ENCODE measurements at regions not wholly inside any gene's neighbourhood (a gene's known extent, or its start where the extent isn't known, plus 50 kb on each side); places are given as distances from the start of the nearest gene placed in this dataset.

DNA sequence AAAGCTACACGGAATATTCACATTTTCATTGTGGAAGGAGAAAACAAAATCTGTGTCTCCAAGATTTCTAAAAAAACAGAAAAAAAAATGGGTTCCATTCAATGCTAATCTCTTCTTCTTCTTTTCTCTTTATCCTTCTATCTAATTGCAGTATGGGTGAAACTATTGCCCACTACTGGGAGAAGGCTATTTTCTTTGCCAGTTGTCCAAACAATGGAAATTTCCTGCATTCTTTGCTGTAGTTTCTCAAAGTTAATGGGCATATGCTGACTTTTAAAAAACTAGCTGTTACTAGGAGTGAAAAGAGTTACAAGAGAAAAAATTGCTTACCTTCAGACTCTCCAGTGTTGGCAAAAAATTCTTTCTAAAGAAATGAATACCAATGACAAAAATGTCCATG, 179.3 kb upstream of the ANKRD28 start:
- 50 to 65% methylated on average over 1 of the region's 1 CpG for WGBS, 2 donors (ENCODE audit: low coverage in 1 of 2)
- no peak overlapping the region for H3K4me3 ChIP-seq
- no peak for ATAC-seq
- no peak overlapping the region for H3K27ac ChIP-seq
- H3K4me1 ChIP-seq, result no peaks in the 10 kb centered on the region
- H3K27me3 ChIP-seq, result no peaks in the 10 kb centered on the region
- H3K9me3 ChIP-seq, result no peaks in the 10 kb centered on the region
- TF ChIP-seq, protein P1, sequence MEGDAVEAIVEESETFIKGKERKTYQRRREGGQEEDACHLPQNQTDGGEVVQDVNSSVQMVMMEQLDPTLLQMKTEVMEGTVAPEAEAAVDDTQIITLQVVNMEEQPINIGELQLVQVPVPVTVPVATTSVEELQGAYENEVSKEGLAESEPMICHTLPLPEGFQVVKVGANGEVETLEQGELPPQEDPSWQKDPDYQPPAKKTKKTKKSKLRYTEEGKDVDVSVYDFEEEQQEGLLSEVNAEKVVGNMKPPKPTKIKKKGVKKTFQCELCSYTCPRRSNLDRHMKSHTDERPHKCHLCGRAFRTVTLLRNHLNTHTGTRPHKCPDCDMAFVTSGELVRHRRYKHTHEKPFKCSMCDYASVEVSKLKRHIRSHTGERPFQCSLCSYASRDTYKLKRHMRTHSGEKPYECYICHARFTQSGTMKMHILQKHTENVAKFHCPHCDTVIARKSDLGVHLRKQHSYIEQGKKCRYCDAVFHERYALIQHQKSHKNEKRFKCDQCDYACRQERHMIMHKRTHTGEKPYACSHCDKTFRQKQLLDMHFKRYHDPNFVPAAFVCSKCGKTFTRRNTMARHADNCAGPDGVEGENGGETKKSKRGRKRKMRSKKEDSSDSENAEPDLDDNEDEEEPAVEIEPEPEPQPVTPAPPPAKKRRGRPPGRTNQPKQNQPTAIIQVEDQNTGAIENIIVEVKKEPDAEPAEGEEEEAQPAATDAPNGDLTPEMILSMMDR (IDR thresholded peaks at IDR 0.05), result no peak
- TF ChIP-seq POLR2AphosphoS5 (IDR thresholded peaks at IDR 0.05), result no peak
- no peak for TF ChIP-seq EP300 (IDR thresholded peaks at IDR 0.05)
- TF ChIP-seq POLR2A (IDR thresholded peaks at IDR 0.05), result no peak
- no peaks in the 10 kb centered on the region for H3K36me3 ChIP-seq

DNA sequence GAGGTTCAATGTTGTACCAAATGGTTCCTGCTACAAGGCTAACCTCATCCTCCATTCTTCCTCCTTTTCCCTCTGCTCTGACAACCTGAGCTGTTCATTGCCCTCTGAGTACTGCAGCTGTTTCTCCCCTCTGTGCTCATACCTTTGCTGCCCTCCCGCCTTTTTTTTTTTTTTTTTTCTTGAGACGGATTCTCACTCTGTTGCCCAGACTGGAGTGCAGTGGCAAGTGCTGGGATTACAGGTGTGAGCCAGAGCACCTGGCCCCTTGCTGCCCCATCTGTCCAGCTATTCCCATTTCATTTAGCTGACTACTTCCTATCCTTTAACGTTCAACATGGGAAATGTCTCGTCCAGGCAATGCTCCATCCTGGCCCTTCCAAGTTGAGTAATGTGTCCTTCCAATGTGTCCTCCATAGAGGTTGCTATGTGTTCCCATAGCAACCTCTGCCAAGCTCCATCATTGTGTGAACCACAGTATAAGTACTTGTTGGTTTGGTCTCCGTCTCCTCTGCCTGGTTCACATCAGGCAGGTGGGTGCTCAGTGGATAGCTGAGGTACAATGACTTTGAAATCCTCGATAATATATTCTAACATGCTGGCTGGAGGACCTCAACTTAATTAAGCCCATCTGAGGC, 179.9 kb upstream of the ANKRD28 start:
- no peaks in the 10 kb centered on the region for H3K9me3 ChIP-seq
- no peak overlapping the region for H3K4me3 ChIP-seq
- H3K27ac ChIP-seq, result no peak overlapping the region
- 73 to 93% methylated on average over 3 to 6 of the region's 6 CpGs for WGBS, 2 donors (ENCODE audit: low coverage in 1 of 2)
- ATAC-seq, result no peak
- H3K36me3 ChIP-seq, result no peaks in the 10 kb centered on the region
- TF ChIP-seq, protein P1 (IDR thresholded peaks at IDR 0.05), result no peak
- TF ChIP-seq POLR2A (IDR thresholded peaks at IDR 0.05) (no peak), EP300 (IDR thresholded peaks at IDR 0.05) (no peak), POLR2AphosphoS5 (IDR thresholded peaks at IDR 0.05) (no peak)
- H3K27me3 ChIP-seq, result no peaks in the 10 kb centered on the region
- H3K4me1 ChIP-seq, result peaks cover 0 to 4% (median 0%) of the 10 kb centered on the region in 3 donors

DNA sequence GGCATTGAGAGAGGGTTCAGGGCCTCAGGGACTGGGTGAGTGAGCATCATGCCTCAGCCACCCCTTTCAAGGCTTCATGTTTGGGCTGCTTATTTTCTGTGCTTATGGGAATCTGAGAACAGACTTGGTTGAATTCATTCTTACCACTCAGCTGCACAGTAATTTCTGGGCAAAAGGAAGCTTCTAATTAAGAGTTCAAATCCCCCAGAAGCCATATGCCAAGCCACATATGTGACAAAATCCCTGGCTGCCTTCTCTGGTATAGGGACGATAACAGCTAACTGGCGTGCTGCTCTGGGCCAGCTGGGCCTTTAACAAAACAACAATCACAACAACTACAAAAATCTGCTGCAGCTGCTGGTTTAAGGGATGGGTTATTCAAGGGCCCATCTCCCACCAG, 181.0 kb upstream of the ANKRD28 start:
- no peak for TF ChIP-seq POLR2AphosphoS5 (IDR thresholded peaks at IDR 0.05)
- TF ChIP-seq, protein P1 (IDR thresholded peaks at IDR 0.05), result no peak
- no peak overlapping the region for H3K27ac ChIP-seq
- ATAC-seq, result no peak
- peaks cover 0 to 11% (median 0%) of the 10 kb centered on the region in 3 donors for H3K4me1 ChIP-seq
- H3K36me3 ChIP-seq, result no peaks in the 10 kb centered on the region
- H3K4me3 ChIP-seq, result no peak overlapping the region
- WGBS, 2 donors (ENCODE audit: low coverage in 1 of 2), result 100% methylated on average over 1 of the region's 2 CpGs; no CpG with 5 or more reads in 1 of the 2 donors
- no peaks in the 10 kb centered on the region for H3K9me3 ChIP-seq
- H3K27me3 ChIP-seq, result no peaks in the 10 kb centered on the region

DNA sequence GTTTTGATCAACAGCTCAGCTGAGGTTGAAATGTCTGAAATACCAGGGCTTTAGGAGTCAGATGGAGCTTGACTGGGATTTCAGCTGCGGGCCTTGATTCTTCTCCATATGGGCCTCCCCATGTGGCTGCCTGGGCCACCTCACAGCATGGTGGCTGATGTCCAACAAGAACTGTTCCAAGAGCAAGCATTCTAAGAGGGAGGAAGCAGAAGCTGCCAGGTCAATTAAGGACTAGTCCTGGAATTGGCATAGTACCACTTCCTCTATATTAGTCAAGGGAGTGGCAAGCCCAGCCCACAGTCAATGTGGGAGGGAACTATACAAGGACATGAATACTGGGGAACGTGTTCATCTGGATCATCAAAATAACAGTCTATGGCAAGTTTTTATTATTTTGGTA, 181.7 kb upstream of the ANKRD28 start:
- no peak for TF ChIP-seq POLR2A (IDR thresholded peaks at IDR 0.05)
- TF ChIP-seq, protein P1 (IDR thresholded peaks at IDR 0.05), result no peak
- no peak for TF ChIP-seq POLR2AphosphoS5 (IDR thresholded peaks at IDR 0.05)
- no peak for TF ChIP-seq EP300 (IDR thresholded peaks at IDR 0.05)
- Histone ChIP-seq H3K36me3 (no peaks in the 10 kb centered on the region), H3K27me3 (no peaks in the 10 kb centered on the region), H3K4me1 (peaks cover 0 to 11% (median 0%) of the 10 kb centered on the region in 3 donors), H3K4me3 (no peak overlapping the region), H3K9me3 (no peaks in the 10 kb centered on the region), H3K27ac (no peak overlapping the region)
- peak; percentile 58 for ATAC-seq
- WGBS, 2 donors (ENCODE audit: low coverage in 1 of 2), result 80 to 92% methylated on average over 2 of the region's 2 CpGs

DNA sequence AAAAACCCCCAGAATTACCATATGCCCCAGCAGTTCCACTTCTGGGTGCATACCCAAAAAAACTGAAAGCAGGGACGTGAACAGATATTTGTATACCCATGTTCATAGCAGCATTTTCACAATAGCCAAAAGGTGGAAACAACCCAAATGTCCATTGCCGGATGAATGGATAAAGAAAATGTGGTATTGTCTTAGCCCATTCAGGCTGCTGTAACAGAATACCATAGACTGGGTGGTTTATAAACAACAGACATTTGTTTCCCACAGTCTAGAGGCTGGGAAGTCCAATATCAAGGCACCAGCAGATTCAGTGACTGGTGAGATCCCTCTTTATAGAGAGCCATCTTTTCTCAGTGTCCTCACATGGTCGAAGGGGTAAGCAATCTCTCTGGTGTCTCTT, 182.1 kb upstream of the ANKRD28 start:
- H3K36me3 ChIP-seq, result no peaks in the 10 kb centered on the region
- no peak for ATAC-seq
- H3K9me3 ChIP-seq, result no peaks in the 10 kb centered on the region
- no peak overlapping the region for H3K27ac ChIP-seq
- H3K4me3 ChIP-seq, result no peak overlapping the region
- peaks cover 0 to 11% (median 0%) of the 10 kb centered on the region in 3 donors for H3K4me1 ChIP-seq
- no peaks in the 10 kb centered on the region for H3K27me3 ChIP-seq
- TF ChIP-seq POLR2A (IDR thresholded peaks at IDR 0.05), result no peak
- no peak for TF ChIP-seq POLR2AphosphoS5 (IDR thresholded peaks at IDR 0.05)
- no peak for TF ChIP-seq EP300 (IDR thresholded peaks at IDR 0.05)
- TF ChIP-seq, protein P1 (IDR thresholded peaks at IDR 0.05), result no peak
- WGBS, 2 donors (ENCODE audit: low coverage in 1 of 2), result 75 to 100% methylated on average over 2 to 3 of the region's 3 CpGs
